Right hindlimb (tissue), 1 donor: ENCODE measurements at regions not wholly inside any gene's neighbourhood (a gene's known extent, or its start where the extent isn't known, plus 50 kb on each side); places are given as distances from the start of the nearest gene placed in this dataset.

Experiments
- DNase-seq: peaks from one replicate; pipeline ENCODE4 v3.0.0-alpha.2; 2018

GRCh38 chr15:95469496-95470000 lies 861.0 kb upstream of the NR2F2 start:
- no peak for DNase-seq

- no peak for DNase-seq
These were observed 860.0 kb upstream of the NR2F2 start for GRCh38 chr15:95470529-95470928.

GRCh38 chr15:95470997-95471689 lies 859.4 kb upstream of the NR2F2 start:
- no peak for DNase-seq

GRCh38 chr15:95471690-95472086 lies 858.8 kb upstream of the NR2F2 start:
- DNase-seq = no peak

- no peak for DNase-seq
These were observed 855.4 kb upstream of the NR2F2 start for GRCh38 chr15:95475067-95475466.

GRCh38 chr15:95479308-95479707 lies 851.2 kb upstream of the NR2F2 start:
- DNase-seq = no peak

GRCh38 chr15:95485367-95485766 lies 845.1 kb upstream of the NR2F2 start:
- no peak for DNase-seq

GRCh38 chr15:95486224-95486623 lies 844.3 kb upstream of the NR2F2 start:
- DNase-seq = no peak

- no peak for DNase-seq
These were observed 841.4 kb upstream of the NR2F2 start for GRCh38 chr15:95489103-95489502.

- no peak for DNase-seq
These were observed 838.0 kb upstream of the NR2F2 start for GRCh38 chr15:95492388-95493070.

GRCh38 chr15:95494971-95495541 lies 835.4 kb upstream of the NR2F2 start:
- DNase-seq = no peak

- no peak for DNase-seq
These were observed 832.9 kb upstream of the NR2F2 start for GRCh38 chr15:95497634-95498033.

GRCh38 chr15:95498961-95499360 lies 831.5 kb upstream of the NR2F2 start:
- no peak for DNase-seq

- DNase-seq = no peak
These were observed 831.1 kb upstream of the NR2F2 start for GRCh38 chr15:95499397-95499796.

- DNase-seq = no peak
These were observed 828.6 kb upstream of the NR2F2 start for GRCh38 chr15:95501865-95502264.

- DNase-seq = no peak
These were observed 827.4 kb upstream of the NR2F2 start for GRCh38 chr15:95503107-95503506.

- no peak for DNase-seq
These were observed 826.8 kb upstream of the NR2F2 start for GRCh38 chr15:95503640-95504225.

GRCh38 chr15:95511671-95512070 lies 818.8 kb upstream of the NR2F2 start:
- no peak for DNase-seq

- DNase-seq = no peak
These were observed 817.6 kb upstream of the NR2F2 start for GRCh38 chr15:95512906-95513305.

- DNase-seq = no peak
These were observed 810.6 kb upstream of the NR2F2 start for GRCh38 chr15:95519887-95520286.

- no peak for DNase-seq
These were observed 810.0 kb upstream of the NR2F2 start for GRCh38 chr15:95520511-95520910.

GRCh38 chr15:95520922-95521321 lies 809.6 kb upstream of the NR2F2 start:
- no peak for DNase-seq

GRCh38 chr15:95522533-95522932 lies 808.0 kb upstream of the NR2F2 start:
- DNase-seq = no peak

GRCh38 chr15:95528920-95529319 lies 801.6 kb upstream of the NR2F2 start:
- DNase-seq = no peak
